Calu3 (cell line): ENCODE measurements at regions not wholly inside any gene's neighbourhood (a gene's known extent, or its start where the extent isn't known, plus 50 kb on each side); places are given as distances from the start of the nearest gene placed in this dataset.
"Not testable (repeated sequence)": the region's sequence is repeated elsewhere in the genome, so short reads cannot be mapped to it uniquely, and the experiment has no call there.

Experiments
- BruUV-seq: library from RNA; stranded (reverse); fragments of 400-500 nt; replicated peaks from 2 replicates; lab custom pipeline; 2021; lab: Mats Ljungman, UMichigan
- CTCF ChIA-PET: fragments of 300-600 bp; sonication (Branson Sonifier 250); formaldehyde crosslinking; loops from one replicate; lab custom pipeline; 2022; ENCODE audit warnings: antibody characterized with exemption; lab: Charles Lee
- DNase-seq: peaks from one replicate; pipeline ENCODE4 v3.0.0; 2022
- H3K27ac Mint-ChIP-seq: one replicate; pipeline ENCODE4 v1.8.0; 2022; ENCODE audit warnings: mixed read lengths; ENCODE audit not compliant: unreplicated experiment
- H3K27me3 Mint-ChIP-seq: one replicate; pipeline ENCODE4 v1.8.0; 2022; ENCODE audit warnings: mixed read lengths; ENCODE audit not compliant: unreplicated experiment
- H3K36me3 Mint-ChIP-seq: one replicate; pipeline ENCODE4 v1.8.0; 2022; ENCODE audit warnings: mild to moderate bottlenecking, moderate library complexity, mixed read lengths; ENCODE audit not compliant: insufficient read depth, unreplicated experiment
- H3K4me1 Mint-ChIP-seq: one replicate; pipeline ENCODE4 v1.8.0; 2022; ENCODE audit warnings: mild to moderate bottlenecking, low read depth, mixed read lengths; ENCODE audit not compliant: unreplicated experiment
- H3K4me3 Mint-ChIP-seq: one replicate; pipeline ENCODE4 v1.8.0; 2022; ENCODE audit warnings: mild to moderate bottlenecking, low read depth, moderate library complexity, mixed read lengths; ENCODE audit not compliant: unreplicated experiment
- H3K9me3 Mint-ChIP-seq: one replicate; pipeline ENCODE4 v1.8.0; 2022; ENCODE audit warnings: low read depth, mixed read lengths; ENCODE audit not compliant: unreplicated experiment
- CTCF ChIP-seq: fragments of 200-600 bp; IDR thresholded peaks from one replicate; pipeline ENCODE4 v1.8.0; 2022; ENCODE audit warnings: antibody characterized with exemption; ENCODE audit not compliant: unreplicated experiment
- intact Hi-C: fragments of 100-400 bp; cut with micrococcal nuclease; formaldehyde crosslinking; loops from one replicate; pipeline ENCODE4 v1.10.0; 2022; ENCODE audit not compliant: unreplicated experiment

GRCh38 chr12:124647316-124647715, 79.9 kb upstream of the NCOR2 start:
- no peak for TF ChIP-seq CTCF
- no TSS peak for BruUV-seq
- intact Hi-C loops = no loop called here
- DNase-seq = no peak
- Mint-ChIP-seq H3K27ac (no peak overlapping the region), H3K4me1 (peaks cover 8% of the 10 kb centered on the region), H3K9me3 (peaks cover 4% of the 10 kb centered on the region), H3K36me3 (no peaks in the 10 kb centered on the region), H3K4me3 (no peak overlapping the region), H3K27me3 (no peaks in the 10 kb centered on the region)
- CTCF ChIA-PET = no interaction called here

GRCh38 chr12:124646385-124647230, 79.2 kb upstream of the NCOR2 start:
- Mint-ChIP-seq H3K27ac (no peak overlapping the region), H3K9me3 (peaks cover 4% of the 10 kb centered on the region), H3K4me1 (peaks cover 8% of the 10 kb centered on the region), H3K36me3 (no peaks in the 10 kb centered on the region), H3K4me3 (no peak overlapping the region), H3K27me3 (no peaks in the 10 kb centered on the region)
- CTCF ChIA-PET = no interaction called here
- TF ChIP-seq CTCF = no peak
- no peak for DNase-seq
- intact Hi-C loops = no loop called here
- BruUV-seq = no TSS peak

GRCh38 chr12:124645530-124646244, 78.3 kb upstream of the NCOR2 start:
- H3K36me3 Mint-ChIP-seq = no peaks in the 10 kb centered on the region
- BruUV-seq = no TSS peak
- no peaks in the 10 kb centered on the region for H3K27me3 Mint-ChIP-seq
- no peak overlapping the region for H3K4me3 Mint-ChIP-seq
- no peak for TF ChIP-seq CTCF
- H3K27ac Mint-ChIP-seq = no peak overlapping the region
- peaks cover 4% of the 10 kb centered on the region for H3K9me3 Mint-ChIP-seq
- no peak for DNase-seq
- H3K4me1 Mint-ChIP-seq = peaks cover 6% of the 10 kb centered on the region
- intact Hi-C loops = no loop called here
- CTCF ChIA-PET = interaction anchor here (0.6 kb wide), 1 partner anchor 130 kb away, joined by 7 read pairs; no protein-coding TSS in a partner anchor

- CTCF ChIA-PET, H3K9me3 Mint-ChIP-seq, intact Hi-C loops, DNase-seq, H3K27me3 Mint-ChIP-seq, H3K36me3 Mint-ChIP-seq, H3K4me3 Mint-ChIP-seq, BruUV-seq, H3K27ac Mint-ChIP-seq: not testable (repeated sequence)
- peaks cover 14% of the 10 kb centered on the region for H3K4me1 Mint-ChIP-seq
These were observed 76.4 kb upstream of the NCOR2 start for GRCh38 chr12:124643768-124644167.
